GM21786 (cell line): ENCODE measurements at regions not wholly inside any gene's neighbourhood (a gene's known extent, or its start where the extent isn't known, plus 50 kb on each side); places are given as distances from the start of the nearest gene placed in this dataset.
"Not testable (repeated sequence)": the region's sequence is repeated elsewhere in the genome, so short reads cannot be mapped to it uniquely, and the experiment has no call there.

Source experiments
- ATAC-seq: cut with Tn5 transposase; IDR thresholded peaks from one replicate; pipeline ENCODE4 v1.9.1; 2021; ENCODE audit not compliant: unreplicated experiment

GRCh38 chr11:112534208-112534607 is 273.5 kb upstream of the PLET1 start:
- ATAC-seq, result no peak

GRCh38 chr11:112537026-112537425 is 276.4 kb upstream of the PLET1 start:
- no peak for ATAC-seq

- ATAC-seq, result no peak
Observed at GRCh38 chr11:112537846-112538330, 277.2 kb upstream of the PLET1 start.

GRCh38 chr11:112538534-112539280 is 278.0 kb upstream of the PLET1 start:
- ATAC-seq, result no peak

- ATAC-seq, result not testable (repeated sequence)
Observed at GRCh38 chr11:112539281-112539555, 278.6 kb upstream of the PLET1 start.

GRCh38 chr11:112539741-112540140 is 279.1 kb upstream of the PLET1 start:
- ATAC-seq, result no peak

GRCh38 chr11:112540261-112540660 is 279.6 kb upstream of the PLET1 start:
- no peak for ATAC-seq

GRCh38 chr11:112541140-112542046 is 280.7 kb upstream of the PLET1 start:
- ATAC-seq, result no peak

- ATAC-seq, result no peak
Observed at GRCh38 chr11:112542479-112542878, 281.8 kb upstream of the PLET1 start.

- ATAC-seq, result no peak
Observed at GRCh38 chr11:112543390-112543789, 282.7 kb upstream of the PLET1 start.

GRCh38 chr11:112548641-112549040 is 288.0 kb upstream of the PLET1 start:
- no peak for ATAC-seq

- no peak for ATAC-seq
Observed at GRCh38 chr11:112553205-112553731, 292.6 kb upstream of the PLET1 start.

- ATAC-seq, result no peak
Observed at GRCh38 chr11:112554586-112554985, 293.9 kb upstream of the PLET1 start.

- no peak for ATAC-seq
Observed at GRCh38 chr11:112555491-112556364, 295.1 kb upstream of the PLET1 start.

GRCh38 chr11:112558691-112559090 is 298.0 kb upstream of the PLET1 start:
- no peak for ATAC-seq

- ATAC-seq, result no peak
Observed at GRCh38 chr11:112563808-112564207, 303.1 kb upstream of the PLET1 start.

GRCh38 chr11:112564228-112564955 is 303.7 kb upstream of the PLET1 start:
- ATAC-seq, result no peak

GRCh38 chr11:112565551-112565950 is 304.9 kb upstream of the PLET1 start:
- ATAC-seq, result no peak

GRCh38 chr11:112566124-112566523 is 305.5 kb upstream of the PLET1 start:
- ATAC-seq, result no peak

GRCh38 chr11:112570333-112570732 is 309.7 kb upstream of the PLET1 start:
- no peak for ATAC-seq
